Colonic mucosa (tissue), 4 donors: ENCODE measurements at regions not wholly inside any gene's neighbourhood (a gene's known extent, or its start where the extent isn't known, plus 50 kb on each side); places are given as distances from the start of the nearest gene placed in this dataset.
"Not testable (repeated sequence)": the region's sequence is repeated elsewhere in the genome, so short reads cannot be mapped to it uniquely, and the experiment has no call there.

ENCODE experiments used
- DNase-seq: peaks from one replicate; pipeline ENCODE4 v3.0.0-alpha.2; 2020
- H3K27ac ChIP-seq: fragments of 200-600 bp; one replicate; pipeline ENCODE4 v1.8.0; 2021
- H3K27me3 ChIP-seq: fragments of 200-600 bp; one replicate; pipeline ENCODE4 v1.8.0; 2021
- H3K36me3 ChIP-seq: fragments of 200-600 bp; one replicate; pipeline ENCODE4 v1.8.0; 2021
- H3K4me1 ChIP-seq: fragments of 200-600 bp; one replicate; pipeline ENCODE4 v1.8.0; 2021; ENCODE audit warnings: mild to moderate bottlenecking
- H3K4me3 ChIP-seq: fragments of 200-600 bp; one replicate; pipeline ENCODE4 v1.8.0; 2021
- H3K9ac ChIP-seq, 2 donors: one replicate each; pipeline ENCODE4 v1.7.0; 2013; ENCODE audit warnings: control low read depth in 2 of 2, low read depth in 2 of 2, low read length in 2 of 2
- H3K9me3 ChIP-seq: fragments of 200-600 bp; one replicate; pipeline ENCODE4 v1.8.0; 2021
- intact Hi-C: fragments of 100-400 bp; cut with DNase I; formaldehyde crosslinking; loops from one replicate; pipeline ENCODE4 v1.14.1; 2022
- TF ChIP-seq, protein P1 (sequence below): fragments of 200-600 bp; IDR thresholded peaks from one replicate; pipeline ENCODE4 v1.8.0; 2022; ENCODE audit warnings: antibody characterized with exemption, mild to moderate bottlenecking
- donor health status: healthy.
- donor health status: DM: no; HTN: no; CAD: no.
- donor health status: DM: no; HTN: no; CAD: no.

DNA sequence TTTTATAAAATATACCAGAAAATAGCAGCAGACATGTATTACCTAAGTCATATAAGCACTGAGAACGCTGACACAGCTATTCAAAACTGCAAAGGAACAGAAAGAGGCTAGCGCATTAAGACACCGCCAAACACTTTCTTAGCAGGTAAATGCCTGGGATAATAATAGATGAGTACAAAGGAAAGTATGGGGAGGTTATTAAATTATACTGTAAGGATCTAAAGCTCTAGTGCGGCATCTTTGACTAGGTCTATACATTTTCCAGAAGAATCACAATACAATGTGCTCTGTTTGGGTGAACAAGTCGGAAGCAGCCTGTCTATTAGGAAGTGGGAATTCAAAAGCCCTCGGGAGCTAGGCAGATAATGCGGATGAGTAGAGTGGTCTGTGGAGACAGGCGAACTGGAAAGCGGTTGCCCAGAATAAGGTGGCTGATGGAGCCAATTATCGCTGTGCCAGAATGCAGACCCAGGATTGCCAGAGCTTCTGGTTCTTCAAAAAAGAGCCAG is 443.6 kb upstream of the TENM3 start:
- H3K9me3 ChIP-seq, result no peaks in the 10 kb centered on the region
- H3K4me1 ChIP-seq, result no peaks in the 10 kb centered on the region
- no peaks in the 10 kb centered on the region for H3K36me3 ChIP-seq
- no peak overlapping the region for H3K4me3 ChIP-seq
- no peak overlapping the region for H3K9ac ChIP-seq
- TF ChIP-seq, protein P1, sequence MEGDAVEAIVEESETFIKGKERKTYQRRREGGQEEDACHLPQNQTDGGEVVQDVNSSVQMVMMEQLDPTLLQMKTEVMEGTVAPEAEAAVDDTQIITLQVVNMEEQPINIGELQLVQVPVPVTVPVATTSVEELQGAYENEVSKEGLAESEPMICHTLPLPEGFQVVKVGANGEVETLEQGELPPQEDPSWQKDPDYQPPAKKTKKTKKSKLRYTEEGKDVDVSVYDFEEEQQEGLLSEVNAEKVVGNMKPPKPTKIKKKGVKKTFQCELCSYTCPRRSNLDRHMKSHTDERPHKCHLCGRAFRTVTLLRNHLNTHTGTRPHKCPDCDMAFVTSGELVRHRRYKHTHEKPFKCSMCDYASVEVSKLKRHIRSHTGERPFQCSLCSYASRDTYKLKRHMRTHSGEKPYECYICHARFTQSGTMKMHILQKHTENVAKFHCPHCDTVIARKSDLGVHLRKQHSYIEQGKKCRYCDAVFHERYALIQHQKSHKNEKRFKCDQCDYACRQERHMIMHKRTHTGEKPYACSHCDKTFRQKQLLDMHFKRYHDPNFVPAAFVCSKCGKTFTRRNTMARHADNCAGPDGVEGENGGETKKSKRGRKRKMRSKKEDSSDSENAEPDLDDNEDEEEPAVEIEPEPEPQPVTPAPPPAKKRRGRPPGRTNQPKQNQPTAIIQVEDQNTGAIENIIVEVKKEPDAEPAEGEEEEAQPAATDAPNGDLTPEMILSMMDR, result no peak
- DNase-seq, result no peak
- intact Hi-C loops, result no loop called here
- no peak overlapping the region for H3K27ac ChIP-seq
- no peaks in the 10 kb centered on the region for H3K27me3 ChIP-seq

DNA sequence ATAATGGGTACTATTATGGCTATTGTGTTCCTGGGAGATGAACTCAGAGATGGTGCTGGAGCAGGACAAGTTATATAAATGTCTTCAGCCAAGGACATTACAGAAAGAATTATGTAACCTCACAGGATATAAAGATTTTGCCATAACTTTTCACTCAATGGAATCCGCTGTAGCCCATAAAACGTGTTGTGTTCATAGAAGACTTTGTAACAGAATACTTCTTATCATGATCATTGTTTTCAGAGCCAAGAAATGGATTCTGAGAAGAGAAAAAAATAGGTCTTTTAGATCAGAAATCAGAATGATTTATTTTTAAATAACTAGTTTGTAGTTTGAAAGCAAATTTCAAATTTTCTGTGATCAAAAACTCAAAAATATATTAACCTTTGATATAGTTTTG is 441.0 kb upstream of the TENM3 start:
- Histone ChIP-seq H3K9me3 (no peaks in the 10 kb centered on the region), H3K9ac (no peak overlapping the region), H3K27me3 (no peaks in the 10 kb centered on the region), H3K27ac (no peak overlapping the region), H3K4me1 (no peaks in the 10 kb centered on the region), H3K4me3 (no peak overlapping the region), H3K36me3 (no peaks in the 10 kb centered on the region)
- TF ChIP-seq, protein P1, result no peak
- DNase-seq, result no peak
- intact Hi-C loops, result no loop called here

DNA sequence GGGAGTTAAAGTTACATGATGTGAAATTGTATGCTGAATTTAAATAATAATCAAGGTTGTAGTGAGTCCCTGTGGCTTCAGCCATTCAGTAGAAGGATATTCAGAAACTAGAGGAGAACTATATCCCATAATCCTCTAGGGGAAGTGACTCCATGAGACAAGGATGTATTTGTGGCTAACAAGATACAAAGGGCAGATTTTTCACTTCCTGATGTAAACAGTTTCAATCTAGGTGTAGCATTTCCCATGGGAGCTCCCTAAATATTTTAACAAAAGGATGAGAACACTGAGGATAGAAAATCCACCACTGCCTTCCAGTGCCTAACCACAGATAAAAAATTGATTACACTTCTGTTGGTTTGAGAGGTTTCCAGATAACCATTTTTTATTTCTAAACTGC is 435.4 kb upstream of the TENM3 start:
- H3K4me1 ChIP-seq, result no peaks in the 10 kb centered on the region
- no peaks in the 10 kb centered on the region for H3K36me3 ChIP-seq
- no peak for DNase-seq
- H3K4me3 ChIP-seq, result no peak overlapping the region
- H3K27me3 ChIP-seq, result no peaks in the 10 kb centered on the region
- no peaks in the 10 kb centered on the region for H3K9me3 ChIP-seq
- no peak overlapping the region for H3K9ac ChIP-seq
- TF ChIP-seq, protein P1, result no peak
- no peak overlapping the region for H3K27ac ChIP-seq
- intact Hi-C loops, result no loop called here

DNA sequence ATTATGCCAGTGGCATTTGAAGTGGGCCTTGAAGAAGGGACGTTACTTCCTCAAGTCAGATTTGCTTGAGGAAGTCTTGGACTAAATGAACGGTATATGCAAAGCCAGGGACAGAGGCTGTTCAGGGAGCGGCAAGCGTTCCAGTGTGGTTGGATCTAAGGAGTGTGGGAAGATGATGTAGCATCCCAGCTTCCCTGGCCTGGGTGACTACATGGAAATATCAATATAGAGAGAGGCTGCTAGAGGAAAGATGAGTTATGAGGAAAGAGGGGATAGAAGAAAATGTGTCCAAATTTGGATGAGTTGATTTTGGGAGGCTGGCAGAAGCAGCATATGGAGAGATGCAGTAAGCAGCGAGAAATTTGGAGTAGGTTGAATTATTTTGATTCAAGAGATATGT is 432.5 kb upstream of the TENM3 start:
- Histone ChIP-seq H3K4me1 (no peaks in the 10 kb centered on the region), H3K4me3 (no peak overlapping the region), H3K36me3 (no peaks in the 10 kb centered on the region), H3K9me3 (no peaks in the 10 kb centered on the region), H3K27ac (no peak overlapping the region), H3K27me3 (no peaks in the 10 kb centered on the region), H3K9ac (no peak overlapping the region)
- TF ChIP-seq, protein P1, result no peak
- no peak for DNase-seq
- intact Hi-C loops, result no loop called here

DNA sequence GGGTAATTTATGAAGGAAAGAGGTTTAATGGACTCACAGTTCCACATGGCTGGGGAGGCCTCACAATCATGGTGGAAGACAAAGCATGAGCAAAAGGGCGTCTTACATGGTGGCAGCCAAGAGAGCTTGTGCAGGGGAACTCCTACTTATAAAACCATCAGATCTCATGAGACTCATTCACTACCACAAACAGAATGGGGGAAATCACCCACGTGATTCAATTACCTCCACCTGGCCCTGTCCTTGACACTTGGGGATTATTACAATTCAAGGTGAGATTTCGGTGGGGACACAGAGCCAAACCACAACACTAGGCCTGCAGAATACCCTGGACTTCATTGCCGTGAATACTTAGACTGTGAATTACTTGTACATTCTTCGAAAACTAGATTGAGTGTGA is 431.7 kb upstream of the TENM3 start:
- H3K9ac ChIP-seq, H3K27ac ChIP-seq, H3K4me3 ChIP-seq, H3K4me1 ChIP-seq, H3K36me3 ChIP-seq, H3K27me3 ChIP-seq, DNase-seq, H3K9me3 ChIP-seq, intact Hi-C loops: not testable (repeated sequence)

DNA sequence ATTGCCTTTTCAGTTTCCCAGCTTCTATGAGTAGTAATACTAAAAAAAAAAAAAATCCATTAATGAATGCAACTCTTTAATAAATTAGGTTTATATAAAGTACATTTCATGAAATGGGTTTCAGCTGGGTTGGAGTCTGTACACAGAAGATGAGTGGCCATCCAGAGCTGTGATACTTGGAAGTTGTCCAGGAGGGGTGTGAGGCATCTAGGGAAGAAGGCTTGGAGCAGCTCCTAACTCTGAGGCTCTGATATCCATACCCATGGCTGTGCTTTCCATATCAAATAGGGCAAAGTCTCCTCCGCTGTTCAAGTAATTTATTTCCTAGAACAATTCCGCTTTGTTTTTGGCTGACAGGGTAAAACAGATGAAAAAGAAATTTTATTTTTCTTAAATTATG is 423.3 kb upstream of the TENM3 start:
- intact Hi-C loops, result no loop called here
- H3K9me3 ChIP-seq, result no peaks in the 10 kb centered on the region
- no peak for DNase-seq
- TF ChIP-seq, protein P1, result no peak
- no peaks in the 10 kb centered on the region for H3K27me3 ChIP-seq
- no peaks in the 10 kb centered on the region for H3K36me3 ChIP-seq
- H3K4me3 ChIP-seq, result no peak overlapping the region
- H3K9ac ChIP-seq, result no peak overlapping the region
- H3K4me1 ChIP-seq, result no peaks in the 10 kb centered on the region
- H3K27ac ChIP-seq, result no peak overlapping the region
